Skeletal muscle satellite cell (primary cell): ENCODE measurements at regions not wholly inside any gene's neighbourhood (a gene's known extent, or its start where the extent isn't known, plus 50 kb on each side); places are given as distances from the start of the nearest gene placed in this dataset.
"Not testable (repeated sequence)": the region's sequence is repeated elsewhere in the genome, so short reads cannot be mapped to it uniquely, and the experiment has no call there.

Experiments
- H3K27me3 ChIP-seq: 2 replicates; pipeline ENCODE4 v1.7.0; 2013; ENCODE audit warnings: low read length; ENCODE audit not compliant: control insufficient read depth, insufficient read depth
- H3K36me3 ChIP-seq: 2 replicates; pipeline ENCODE4 v1.7.0; 2013; ENCODE audit warnings: mild to moderate bottlenecking, control low read depth, low read length; ENCODE audit not compliant: insufficient read depth
- H3K4me1 ChIP-seq: 2 replicates; pipeline ENCODE4 v1.7.0; 2013; ENCODE audit warnings: low read length; ENCODE audit not compliant: control insufficient read depth, insufficient read depth
- H3K4me2 ChIP-seq: 2 replicates; pipeline ENCODE4 v1.7.0; 2013; ENCODE audit warnings: mild to moderate bottlenecking, low read length
- H3K4me3 ChIP-seq: 2 replicates; pipeline ENCODE4 v1.7.0; 2013; ENCODE audit warnings: low read length
- H3K9ac ChIP-seq: 2 replicates; pipeline ENCODE4 v1.7.0; 2013; ENCODE audit warnings: mild to moderate bottlenecking, low read depth, low read length, moderate library complexity
- H3K9me3 ChIP-seq: replicated peaks from 2 replicates; pipeline ENCODE4 v1.7.0; 2013; ENCODE audit warnings: mild to moderate bottlenecking, control low read depth, low read length

DNA sequence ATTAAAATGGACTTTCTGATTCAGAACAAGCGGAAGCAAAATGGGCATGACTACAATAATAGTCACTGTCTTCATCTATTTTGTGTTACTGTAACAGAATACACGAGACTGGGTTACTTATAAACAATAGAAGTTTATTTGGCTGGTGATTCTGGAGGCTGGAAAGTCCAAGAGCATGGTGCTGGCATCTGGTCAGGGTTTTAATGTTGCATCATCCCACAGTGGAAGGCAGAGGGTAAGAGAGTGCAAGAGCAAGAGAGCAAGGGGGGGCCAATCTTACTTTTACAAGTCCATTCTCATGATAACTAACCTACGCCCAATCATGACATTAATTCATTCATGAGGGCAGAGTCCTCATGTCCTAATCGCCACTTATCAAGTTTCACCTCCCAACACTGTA, 189.2 kb downstream of the TOX3 start:
- Histone ChIP-seq H3K4me1 (no peaks in the 10 kb centered on the region), H3K4me3 (no peak overlapping the region), H3K36me3 (no peaks in the 10 kb centered on the region), H3K4me2 (no peak overlapping the region), H3K27me3 (no peaks in the 10 kb centered on the region), H3K9ac (no peak overlapping the region), H3K9me3 (peaks cover 10% of the 10 kb centered on the region)

DNA sequence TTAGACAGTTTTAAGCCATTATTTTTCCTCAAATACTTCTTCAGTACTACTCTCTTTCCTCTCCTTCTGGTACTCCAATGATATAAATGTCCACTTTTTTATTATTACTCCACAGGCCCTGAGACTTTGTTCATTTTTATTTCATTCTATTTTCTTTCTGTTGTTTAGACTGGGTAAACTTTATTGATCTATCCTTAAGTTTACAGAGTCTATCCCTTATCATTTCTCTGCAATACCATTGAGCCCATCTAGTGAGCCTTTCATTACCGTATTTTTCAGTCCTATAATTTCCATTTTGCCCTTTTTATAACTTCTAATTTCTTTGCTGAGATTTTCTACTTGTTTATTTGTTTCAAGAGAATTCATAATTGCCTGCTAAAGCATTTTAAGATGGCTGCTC, 193.7 kb downstream of the TOX3 start:
- no peak overlapping the region for H3K4me2 ChIP-seq
- H3K4me1 ChIP-seq = no peaks in the 10 kb centered on the region
- no peak overlapping the region for H3K9ac ChIP-seq
- H3K4me3 ChIP-seq = no peak overlapping the region
- peaks cover 10% of the 10 kb centered on the region for H3K9me3 ChIP-seq
- no peaks in the 10 kb centered on the region for H3K36me3 ChIP-seq
- H3K27me3 ChIP-seq = no peaks in the 10 kb centered on the region

DNA sequence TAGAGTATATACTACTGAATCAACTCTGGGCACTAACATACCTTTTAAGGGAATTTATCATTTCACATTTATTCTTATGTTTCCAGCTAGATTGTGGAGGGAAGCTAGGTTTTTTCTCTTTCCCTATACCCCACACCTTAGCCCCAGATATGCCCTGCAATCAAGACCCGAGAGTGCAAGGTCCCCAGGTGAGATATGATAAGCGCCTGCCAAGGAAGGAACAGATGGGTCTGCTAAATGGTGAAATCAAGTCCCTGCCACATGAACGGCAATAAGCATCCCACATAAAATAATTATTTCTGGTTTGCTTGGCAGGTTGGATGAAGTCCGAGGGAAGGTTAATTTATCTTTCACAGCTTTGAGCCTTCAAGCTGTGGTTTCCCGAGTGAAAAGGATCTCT, 195.5 kb downstream of the TOX3 start:
- Histone ChIP-seq H3K4me3 (no peak overlapping the region), H3K27me3 (no peaks in the 10 kb centered on the region), H3K4me2 (no peak overlapping the region), H3K9me3 (peaks cover 10% of the 10 kb centered on the region), H3K36me3 (no peaks in the 10 kb centered on the region), H3K9ac (no peak overlapping the region), H3K4me1 (no peaks in the 10 kb centered on the region)

DNA sequence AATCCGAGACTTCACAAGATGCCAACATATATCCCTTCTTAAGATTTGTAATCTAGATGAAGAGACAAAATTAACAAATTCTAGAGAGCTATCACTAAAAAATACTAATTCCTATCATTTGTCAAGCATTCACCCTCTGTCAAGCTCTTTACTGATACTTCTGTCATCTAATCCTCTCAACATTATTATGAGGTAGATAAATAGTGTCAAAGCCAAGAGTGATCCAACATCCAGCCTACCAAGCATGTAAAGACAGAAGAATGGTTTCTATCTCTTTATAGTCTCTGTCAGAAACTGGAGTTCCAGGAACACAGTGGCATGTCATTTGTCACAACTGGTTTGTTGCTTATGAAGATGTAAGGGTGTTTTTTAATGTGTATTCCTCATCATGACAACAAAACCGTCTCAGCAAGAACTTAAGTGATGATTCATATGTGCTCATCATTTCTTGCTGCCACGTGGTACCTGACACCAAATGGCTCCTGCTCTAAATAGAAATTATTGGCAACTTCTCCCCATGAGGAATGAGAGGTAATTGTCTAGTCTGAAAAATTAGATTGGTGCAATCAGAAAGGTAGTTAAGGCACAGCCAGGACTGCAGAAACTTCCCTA, 196.8 kb downstream of the TOX3 start:
- no peaks in the 10 kb centered on the region for H3K27me3 ChIP-seq
- no peak overlapping the region for H3K4me2 ChIP-seq
- no peaks in the 10 kb centered on the region for H3K4me1 ChIP-seq
- no peak overlapping the region for H3K4me3 ChIP-seq
- H3K9ac ChIP-seq = no peak overlapping the region
- peaks cover 8% of the 10 kb centered on the region for H3K9me3 ChIP-seq
- H3K36me3 ChIP-seq = no peaks in the 10 kb centered on the region

DNA sequence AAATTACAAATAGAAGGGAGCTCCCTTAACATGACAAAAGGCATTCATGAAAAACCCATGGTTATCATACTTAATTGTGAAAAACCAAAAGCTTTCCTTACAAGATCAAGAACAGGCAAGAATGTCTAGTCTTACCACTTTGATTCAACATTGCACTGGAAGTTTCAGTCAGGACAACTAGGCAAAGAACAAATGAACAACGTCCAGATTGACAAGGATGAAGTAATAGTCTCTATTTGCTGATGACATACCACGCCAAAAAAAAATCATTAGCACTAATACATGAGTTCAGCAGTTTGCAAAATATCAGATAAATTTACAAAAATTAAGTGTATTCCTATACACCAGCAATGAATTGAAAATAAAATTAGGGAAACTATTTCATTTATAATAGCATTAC, 200.2 kb downstream of the TOX3 start:
- H3K4me3 ChIP-seq = no peak overlapping the region
- H3K4me2 ChIP-seq = no peak overlapping the region
- H3K27me3 ChIP-seq = no peaks in the 10 kb centered on the region
- H3K36me3 ChIP-seq = no peaks in the 10 kb centered on the region
- no peaks in the 10 kb centered on the region for H3K9me3 ChIP-seq
- no peak overlapping the region for H3K9ac ChIP-seq
- no peaks in the 10 kb centered on the region for H3K4me1 ChIP-seq

DNA sequence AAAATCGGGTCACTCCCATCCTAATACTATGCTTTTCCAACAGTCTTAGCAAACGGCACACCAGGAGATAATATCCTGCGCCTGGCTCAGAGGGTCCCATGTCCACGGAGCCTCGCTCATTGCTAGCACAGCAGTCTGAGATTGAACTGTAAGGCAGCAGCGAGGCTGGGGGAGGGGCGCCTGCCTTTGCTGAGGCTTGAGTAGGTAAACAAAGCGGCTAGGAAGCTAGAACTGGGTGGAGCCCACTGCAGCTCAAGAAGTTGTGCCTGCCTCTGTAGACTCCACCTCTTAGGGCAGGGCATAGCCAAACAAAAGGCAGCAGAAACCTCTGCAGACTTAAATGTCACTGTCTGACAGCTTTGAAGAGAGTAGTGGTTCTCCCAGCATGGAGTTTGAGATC, 213.3 kb downstream of the TOX3 start:
- not testable (repeated sequence) for H3K4me3 ChIP-seq, H3K4me1 ChIP-seq, H3K36me3 ChIP-seq

DNA sequence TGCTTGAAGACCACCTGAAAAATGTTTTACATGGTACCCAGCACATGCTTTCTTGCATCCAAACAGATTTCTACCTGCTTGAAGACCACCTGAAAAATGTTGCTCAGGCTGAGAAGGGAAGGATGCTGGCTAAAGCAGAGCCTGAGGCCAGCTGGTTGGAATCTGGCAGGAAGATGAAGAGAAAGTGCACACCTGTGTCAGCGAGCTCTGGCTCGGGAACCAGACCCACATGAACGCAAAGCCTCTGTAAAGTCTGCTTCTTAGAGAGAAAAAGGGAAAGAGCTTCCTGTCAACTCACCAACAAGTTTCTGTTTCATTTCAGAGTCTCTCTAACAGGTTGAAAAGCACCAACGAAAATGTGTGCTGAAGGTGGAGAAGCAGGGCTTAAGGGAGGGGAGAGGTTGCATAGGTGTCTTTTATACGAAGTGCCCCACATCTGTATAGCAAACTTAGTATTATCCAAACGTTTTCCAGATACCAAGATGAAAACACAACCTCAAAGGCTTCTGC, 226.0 kb downstream of the TOX3 start:
- no peak overlapping the region for H3K9ac ChIP-seq

More for the DNA sequence above, 213.3 kb downstream of the TOX3 start:
- H3K4me2 ChIP-seq, H3K27me3 ChIP-seq, H3K9ac ChIP-seq, H3K9me3 ChIP-seq: not testable (repeated sequence)

DNA sequence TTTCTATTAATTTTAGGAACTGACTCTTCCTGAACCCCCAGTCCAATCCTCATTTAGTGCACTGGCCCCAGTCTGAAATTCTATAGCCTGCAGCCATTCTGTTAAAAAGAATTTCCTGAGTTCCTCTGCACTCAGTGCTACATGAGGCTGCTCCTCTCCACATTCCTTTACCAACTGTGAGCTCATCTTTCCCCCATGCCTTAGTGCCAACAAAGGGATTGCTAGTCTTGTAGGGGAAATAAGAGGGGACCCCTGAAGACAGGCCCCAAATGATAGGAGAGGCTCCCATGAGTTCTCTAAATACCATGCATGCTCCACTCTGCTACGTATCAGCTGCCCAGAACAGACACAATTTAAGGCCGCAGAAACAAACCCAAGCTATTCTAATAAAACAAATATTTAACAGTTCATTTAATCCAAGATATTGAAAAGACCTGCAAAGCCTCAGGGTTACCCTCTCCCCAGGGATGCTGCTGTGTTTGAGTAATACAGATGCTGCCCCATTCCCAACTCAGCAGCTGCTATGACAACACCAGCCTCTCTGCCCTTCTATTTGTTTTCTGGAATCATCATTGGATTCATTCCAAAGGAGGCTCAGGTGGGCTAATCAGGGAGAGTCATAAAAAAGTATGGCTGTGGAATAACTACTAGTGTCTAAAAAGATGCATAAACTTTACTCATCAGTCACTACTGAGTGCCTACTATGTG, 228.5 kb downstream of the TOX3 start:
- Histone ChIP-seq H3K36me3 (no peaks in the 10 kb centered on the region), H3K9me3 (peaks cover 8% of the 10 kb centered on the region), H3K4me1 (no peaks in the 10 kb centered on the region), H3K27me3 (no peaks in the 10 kb centered on the region), H3K9ac (no peak overlapping the region), H3K4me2 (no peak overlapping the region), H3K4me3 (no peak overlapping the region)

More for the DNA sequence above, 226.0 kb downstream of the TOX3 start:
- no peaks in the 10 kb centered on the region for H3K9me3 ChIP-seq
- no peaks in the 10 kb centered on the region for H3K36me3 ChIP-seq
- H3K4me2 ChIP-seq = no peak overlapping the region
- no peaks in the 10 kb centered on the region for H3K4me1 ChIP-seq
- no peak overlapping the region for H3K4me3 ChIP-seq
- no peaks in the 10 kb centered on the region for H3K27me3 ChIP-seq

DNA sequence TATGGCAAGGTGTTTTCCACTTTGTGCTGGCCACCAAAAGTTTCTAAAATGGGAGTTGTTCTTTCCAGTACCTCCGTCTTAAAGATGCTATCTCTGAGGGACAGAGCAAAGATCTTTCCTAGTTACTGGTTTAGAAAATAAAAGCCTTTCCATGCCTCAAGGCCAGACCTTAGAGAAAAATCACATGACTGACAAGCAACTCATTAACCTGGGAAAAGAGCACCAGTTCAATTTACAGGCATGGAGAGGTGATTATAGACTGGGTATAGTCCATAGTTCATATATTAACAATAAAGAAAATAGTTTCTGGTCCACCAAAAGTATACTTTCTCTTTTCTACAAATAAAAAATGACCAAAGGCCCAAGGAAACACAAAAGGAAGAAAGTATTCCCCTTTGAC, 230.7 kb downstream of the TOX3 start:
- Histone ChIP-seq H3K4me1 (no peaks in the 10 kb centered on the region), H3K4me2 (no peak overlapping the region), H3K9me3 (peaks cover 8% of the 10 kb centered on the region), H3K9ac (no peak overlapping the region), H3K27me3 (no peaks in the 10 kb centered on the region), H3K4me3 (no peak overlapping the region), H3K36me3 (no peaks in the 10 kb centered on the region)

DNA sequence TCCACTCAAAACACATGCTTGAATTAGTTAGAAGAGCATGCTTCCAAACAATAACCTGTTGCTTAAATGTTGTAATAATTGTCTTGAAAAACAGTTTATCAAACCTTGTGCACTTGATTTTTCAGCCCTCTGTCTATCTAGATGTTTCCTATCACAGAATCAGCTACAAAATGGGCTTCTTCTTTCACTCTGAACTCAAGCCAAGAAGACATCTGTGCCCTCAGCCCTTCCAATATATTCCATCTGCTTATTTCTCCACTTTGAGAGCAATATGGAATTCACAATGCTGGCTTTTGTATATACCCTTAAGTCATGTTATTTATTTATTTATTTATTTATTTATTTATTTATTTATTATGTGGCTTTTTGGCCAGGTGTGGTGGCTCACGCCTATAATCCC, 234.2 kb downstream of the TOX3 start:
- H3K27me3 ChIP-seq = no peaks in the 10 kb centered on the region
- no peak overlapping the region for H3K9ac ChIP-seq
- peaks cover 13% of the 10 kb centered on the region for H3K9me3 ChIP-seq
- H3K4me1 ChIP-seq = no peaks in the 10 kb centered on the region
- H3K36me3 ChIP-seq = no peaks in the 10 kb centered on the region
- no peak overlapping the region for H3K4me2 ChIP-seq
- H3K4me3 ChIP-seq = no peak overlapping the region

DNA sequence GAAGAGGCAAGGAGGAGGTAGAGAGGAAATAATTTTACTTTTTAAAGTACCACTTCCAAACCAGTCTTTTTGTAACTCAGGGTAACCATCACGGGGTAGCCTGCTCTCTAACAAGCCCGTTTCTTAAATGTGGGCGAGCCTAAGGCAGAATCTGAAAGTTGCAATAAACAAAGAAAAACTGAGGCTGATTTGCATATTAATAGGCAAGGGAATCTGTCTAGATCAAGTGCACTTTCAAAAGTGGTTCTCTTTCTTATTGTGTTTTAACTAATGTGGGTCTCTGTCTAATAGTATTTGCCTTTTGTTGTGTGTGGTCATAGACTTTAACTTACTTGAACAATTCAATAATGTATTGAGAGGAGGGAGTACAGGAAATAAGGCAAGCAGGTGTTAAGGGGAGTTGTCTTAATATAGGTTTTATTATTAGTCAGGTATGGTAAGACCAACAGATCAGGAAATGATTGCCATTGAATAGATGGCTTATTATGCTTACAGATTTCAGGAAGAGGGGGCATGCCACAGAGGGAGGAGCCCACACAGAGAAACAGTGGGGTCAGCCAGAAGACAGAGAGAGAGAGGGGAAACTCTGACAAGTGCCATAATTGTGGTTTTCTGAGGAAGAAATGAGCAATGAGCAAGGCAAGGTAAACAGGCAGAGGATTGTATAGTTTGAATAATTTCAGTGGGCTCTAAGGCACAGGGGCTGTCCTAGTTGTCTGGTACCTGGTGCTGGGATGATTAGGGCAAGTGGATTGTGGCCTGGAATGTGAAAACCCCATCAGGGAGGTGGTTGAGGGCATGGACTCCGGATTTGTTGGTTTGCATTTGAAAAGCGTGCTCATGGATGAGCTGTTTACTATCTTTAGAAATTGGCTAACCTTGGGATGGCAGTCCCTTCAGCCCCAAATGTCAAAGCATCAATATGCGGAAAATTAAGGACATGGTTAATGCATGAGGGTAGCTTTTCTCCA, 237.2 kb downstream of the TOX3 start:
- Histone ChIP-seq H3K4me2 (no peak overlapping the region), H3K36me3 (no peaks in the 10 kb centered on the region), H3K4me3 (no peak overlapping the region), H3K9ac (no peak overlapping the region), H3K9me3 (peaks cover 8% of the 10 kb centered on the region), H3K4me1 (no peaks in the 10 kb centered on the region), H3K27me3 (no peaks in the 10 kb centered on the region)
